Endothelial cell of umbilical vein (primary cell): ENCODE measurements at regions not wholly inside any gene's neighbourhood (a gene's known extent, or its start where the extent isn't known, plus 50 kb on each side); places are given as distances from the start of the nearest gene placed in this dataset.

ENCODE experiments used
- BruUV-seq: library from RNA; stranded (reverse); fragments of 400-500 nt; replicated peaks from 2 replicates; lab custom pipeline; 2021; lab: Mats Ljungman, UMichigan
- CTCF ChIA-PET: fragments of 300-600, 350-600 bp; sonication (Branson Sonifier 250); formaldehyde crosslinking; loops from one replicate; lab custom pipeline; 2021; ENCODE audit warnings: antibody characterized with exemption, inconsistent platforms; lab: Charles Lee
- POLR2A ChIA-PET: fragments of 300-600, 350-600 bp; sonication (Branson Sonifier 250); formaldehyde crosslinking; loops from one replicate; lab custom pipeline; 2021; ENCODE audit warnings: antibody characterized with exemption, inconsistent platforms; lab: Charles Lee
- DNase-seq: peaks from one replicate; pipeline ENCODE4 v3.0.0-alpha.2; 2011; ENCODE audit warnings: low read depth, low spot score
- FAIRE-seq: peaks from 2 replicates; lab custom pipeline; 2011; peaks lifted over from hg19 to GRCh38; lab: Jason Lieb, UNC
- H2AFZ ChIP-seq: 2 replicates; pipeline ENCODE4 v1.6.0; 2012; ENCODE audit warnings: low read depth, low read length, control low read depth, inconsistent platforms
- H3K27ac ChIP-seq: 2 replicates; pipeline ENCODE4 v1.5.1; 2011; ENCODE audit warnings: low read depth, mild to moderate bottlenecking, control low read depth, low read length, moderate library complexity; ENCODE audit not compliant: insufficient read depth
- H3K27me3 ChIP-seq, 2 experiments: 2 replicates each; pipeline versions ENCODE4 v1.6.0 to v1.6.1; 2011; ENCODE audit warnings: low read length in 2 of 2, mixed read lengths in 1 of 2; ENCODE audit not compliant: control insufficient read depth in 2 of 2, insufficient read depth in 2 of 2
- H3K36me3 ChIP-seq, 2 experiments: 2 replicates in 1 of 2; 3 replicates in 1 of 2; pipeline ENCODE4 v1.5.1; 2011; ENCODE audit warnings: low read length in 2 of 2, mild to moderate bottlenecking in 1 of 2, moderate library complexity in 1 of 2; ENCODE audit not compliant: control insufficient read depth in 2 of 2, insufficient read depth in 2 of 2; ENCODE audit errors: extremely low read depth in 1 of 2
- H3K4me1 ChIP-seq: 3 replicates; pipeline ENCODE4 v1.5.1; 2011; ENCODE audit warnings: mild to moderate bottlenecking, low read length; ENCODE audit not compliant: control insufficient read depth, insufficient read depth; ENCODE audit errors: extremely low read depth
- H3K4me2 ChIP-seq: 2 replicates; pipeline ENCODE4 v1.6.1; 2011; ENCODE audit warnings: low read length, control low read depth, mixed read lengths; ENCODE audit not compliant: insufficient read depth
- H3K4me3 ChIP-seq, 3 experiments: fragments of 200-600 bp in 1 of 3; sonication (generic), shearing (Covaris generic) in 1 of 3; replicated peaks in 1 of 3; 2 replicates each; pipeline ENCODE4 v1.5.1; 2011 to 2016; ENCODE audit warnings: control low read depth in 3 of 3, low read length in 3 of 3, mild to moderate bottlenecking in 2 of 3, inconsistent platforms in 1 of 3, low read depth in 1 of 3, moderate library complexity in 1 of 3; ENCODE audit not compliant: insufficient read depth in 1 of 3
- H3K79me2 ChIP-seq: 2 replicates; pipeline ENCODE4 v1.6.0; 2012; ENCODE audit warnings: low read length, inconsistent platforms; ENCODE audit not compliant: control insufficient read depth, insufficient read depth
- H3K9ac ChIP-seq: replicated peaks from 2 replicates; pipeline ENCODE3; 2011; ENCODE audit warnings: low read length, control low read depth; ENCODE audit not compliant: insufficient read depth; ENCODE audit errors: extremely low read depth
- H3K9me1 ChIP-seq: replicated peaks from 3 replicates; pipeline ENCODE4 v1.6.0; 2011; ENCODE audit warnings: mild to moderate bottlenecking, low read length; ENCODE audit not compliant: control insufficient read depth, insufficient read depth; ENCODE audit errors: extremely low read depth
- H3K9me3 ChIP-seq: replicated peaks from 2 replicates; pipeline ENCODE4 v1.5.1; 2012; ENCODE audit warnings: low read length, inconsistent platforms; ENCODE audit not compliant: control insufficient read depth, insufficient read depth
- H4K20me1 ChIP-seq: replicated peaks from 2 replicates; pipeline ENCODE3; 2011; ENCODE audit warnings: mild to moderate bottlenecking, low read length; ENCODE audit not compliant: control insufficient read depth, insufficient read depth; ENCODE audit errors: extremely low read depth
- CTCF ChIP-seq, 2 donors: IDR thresholded peaks; 1 replicate in 1 of 2; 2 replicates in 1 of 2; pipeline ENCODE4 v1.5.1; 2011; ENCODE audit warnings: low read length in 2 of 2, mild to moderate bottlenecking in 2 of 2, moderate library complexity in 2 of 2, control low read depth in 1 of 2, inconsistent platforms in 1 of 2, low read depth in 1 of 2; ENCODE audit not compliant: insufficient read depth in 1 of 2; ENCODE audit errors: extremely low read depth in 1 of 2
- EZH2 ChIP-seq: IDR thresholded peaks from 2 replicates; pipeline ENCODE4 v1.6.1; 2012; ENCODE audit warnings: borderline replicate concordance, low read depth, mild to moderate bottlenecking, moderate library complexity, low read length, inconsistent platforms; ENCODE audit not compliant: severe bottlenecking
- FOS ChIP-seq: IDR thresholded peaks from 2 replicates; pipeline ENCODE4 v1.6.1; 2011; ENCODE audit warnings: mild to moderate bottlenecking, low read length, moderate library complexity, borderline replicate concordance; ENCODE audit not compliant: insufficient read depth
- GATA2 ChIP-seq: IDR thresholded peaks from 2 replicates; pipeline ENCODE4 v1.7.0; 2011; ENCODE audit warnings: low read depth, mild to moderate bottlenecking, moderate library complexity, mixed read lengths, low read length; ENCODE audit not compliant: insufficient read length, insufficient read depth
- JUN ChIP-seq: IDR thresholded peaks from 2 replicates; pipeline ENCODE4 v1.6.1; 2011; ENCODE audit warnings: borderline replicate concordance, low read depth; ENCODE audit not compliant: insufficient read length, insufficient read depth
- MAX ChIP-seq: IDR thresholded peaks from 2 replicates; pipeline ENCODE4 v1.6.1; 2011; ENCODE audit not compliant: insufficient read depth, insufficient read length
- MYC ChIP-seq: IDR thresholded peaks from one replicate; pipeline ENCODE4 v1.6.1; 2011; ENCODE audit warnings: mild to moderate bottlenecking, low read depth, low read length
- POLR2A ChIP-seq: IDR thresholded peaks from 2 replicates; pipeline ENCODE4 v1.6.1; 2012; ENCODE audit warnings: low read depth, mild to moderate bottlenecking, control low read depth, low read length
- POLR2AphosphoS5 ChIP-seq: IDR thresholded peaks from 2 replicates; pipeline ENCODE4 v1.6.1; 2012; ENCODE audit warnings: low read depth, mild to moderate bottlenecking, control low read depth, low read length, moderate library complexity; ENCODE audit not compliant: insufficient read depth
- dilution Hi-C: fragments of 300-500 bp; cut with MboI; formaldehyde crosslinking; loops from one replicate; pipeline ENCODE4 v1.15.0; 2019; ENCODE audit warnings: low sequenced_read_pairs; ENCODE audit not compliant: extremely low pct_ligation_motif_present
- intact Hi-C: fragments of 100-400 bp; cut with micrococcal nuclease; formaldehyde crosslinking; loops from one replicate; pipeline ENCODE4 v1.10.0; 2022

GRCh38 chr10:108378779-108379178 lies 1214.3 kb upstream of the SORCS1 start:
- ChIA-PET CTCF (no interaction called here), POLR2A (no interaction called here)
- Histone ChIP-seq H3K9me3 (peaks cover 2% of the 10 kb centered on the region), H4K20me1 (no peaks in the 10 kb centered on the region), H3K27me3 (no peaks in the 10 kb centered on the region), H3K27ac (no peak overlapping the region), H3K36me3 (no peaks in the 10 kb centered on the region), H3K9me1 (no peaks in the 10 kb centered on the region), H3K4me3 (no peak overlapping the region), H2AFZ (no peak overlapping the region), H3K9ac (no peak overlapping the region), H3K79me2 (no peaks in the 10 kb centered on the region), H3K4me2 (no peak overlapping the region), H3K4me1 (no peaks in the 10 kb centered on the region)
- no TSS peak for BruUV-seq
- no peak for DNase-seq
- intact Hi-C loops (no loop called here), dilution Hi-C loops (no loop called here)
- no peak for FAIRE-seq
- TF ChIP-seq JUN (no peak), MAX (no peak), POLR2A (no peak), GATA2 (no peak), CTCF (IDR thresholded peaks at IDR 0.05; ENCODE audit: extremely low read depth in 1 of 2, insufficient read depth in 1 of 2, low read depth in 1 of 2, low read length in 2 of 2) (no peak), MYC (no peak), FOS (no peak)

- ChIA-PET CTCF (no interaction called here), POLR2A (no interaction called here)
- Histone ChIP-seq H3K4me3 (no peak overlapping the region), H2AFZ (no peak overlapping the region), H3K9me1 (no peaks in the 10 kb centered on the region), H3K4me2 (no peak overlapping the region), H3K4me1 (no peaks in the 10 kb centered on the region), H3K27ac (no peak overlapping the region), H3K36me3 (no peaks in the 10 kb centered on the region), H3K9ac (no peak overlapping the region), H3K27me3 (no peaks in the 10 kb centered on the region), H3K9me3 (peaks cover 2% of the 10 kb centered on the region), H4K20me1 (no peaks in the 10 kb centered on the region), H3K79me2 (no peaks in the 10 kb centered on the region)
- TF ChIP-seq POLR2AphosphoS5 (no peak), EZH2 (no peak)
- dilution Hi-C loops (no loop called here), intact Hi-C loops (no loop called here)
- BruUV-seq = no TSS peak
- DNase-seq (no peak), FAIRE-seq (no peak)
Measured at GRCh38 chr10:108375691-108376090, 1211.2 kb upstream of the SORCS1 start.
